WTC11 (cell line): ENCODE measurements at regions not wholly inside any gene's neighbourhood (a gene's known extent, or its start where the extent isn't known, plus 50 kb on each side); places are given as distances from the start of the nearest gene placed in this dataset.

Experiments used
- ATAC-seq: fragments of 200-7000 bp; cut with Tn5 transposase; 2 replicates; pipeline ENCODE4 v1.10.0; 2021; ENCODE audit warnings: mild to moderate bottlenecking, moderate library complexity
- CTCF ChIA-PET: fragments of 300-600 bp; sonication (Branson Sonifier 250); formaldehyde crosslinking; loops from one replicate; lab custom pipeline; 2021; ENCODE audit warnings: antibody characterized with exemption; lab: Charles Lee
- POLR2A ChIA-PET: fragments of 350-600 bp; sonication (Branson Sonifier 250); formaldehyde crosslinking; loops from one replicate; lab custom pipeline; 2021; ENCODE audit warnings: antibody characterized with exemption; lab: Charles Lee
- DNase-seq: peaks from one replicate; pipeline ENCODE4 v3.0.0; 2021; ENCODE audit warnings: low spot score
- H3K27ac Mint-ChIP-seq: 2 replicates; pipeline ENCODE4 v1.8.0; 2021; ENCODE audit warnings: mixed read lengths
- H3K27me3 Mint-ChIP-seq: 2 replicates; pipeline ENCODE4 v1.8.0; 2021; ENCODE audit warnings: low read depth, mild to moderate bottlenecking, moderate library complexity, mixed read lengths
- H3K36me3 Mint-ChIP-seq: 2 replicates; pipeline ENCODE4 v1.8.0; 2021; ENCODE audit warnings: mixed read lengths
- H3K4me1 Mint-ChIP-seq: 2 replicates; pipeline ENCODE4 v1.8.0; 2022; ENCODE audit warnings: mixed read lengths
- H3K4me3 Mint-ChIP-seq: 2 replicates; pipeline ENCODE4 v1.8.0; 2021; ENCODE audit warnings: mild to moderate bottlenecking, moderate library complexity, mixed read lengths
- H3K9me3 Mint-ChIP-seq: 2 replicates; pipeline ENCODE4 v1.8.0; 2021; ENCODE audit warnings: mixed read lengths
- ATF1 ChIP-seq: sonication (generic); formaldehyde crosslinking; IDR thresholded peaks from 2 replicates; pipeline ENCODE4 v1.8.1; 2023; ENCODE audit warnings: mild to moderate bottlenecking, moderate library complexity, missing genetic modification reagents
- CBFB ChIP-seq: sonication (generic); formaldehyde crosslinking; IDR thresholded peaks from 2 replicates; pipeline ENCODE4 v1.8.1; 2022; ENCODE audit warnings: mild to moderate bottlenecking, low read depth, missing genetic modification reagents
- E2F1 ChIP-seq: sonication (generic); formaldehyde crosslinking; IDR thresholded peaks from 2 replicates; pipeline ENCODE4 v1.8.0; 2022; ENCODE audit warnings: mild to moderate bottlenecking, missing genetic modification reagents
- ELF4 ChIP-seq: sonication (generic); formaldehyde crosslinking; IDR thresholded peaks from 2 replicates; pipeline ENCODE4 v1.8.1; 2022; ENCODE audit warnings: low read depth, mild to moderate bottlenecking, moderate library complexity, missing genetic modification reagents
- HMGA2 ChIP-seq: fragments of 250-450 bp; sonication (Bioruptor Pico); IDR thresholded peaks from 2 replicates; pipeline ENCODE4 v1.4.0; 2021; ENCODE audit warnings: mild to moderate bottlenecking, moderate library complexity
- JAZF1 ChIP-seq: fragments of 250-450 bp; sonication (Bioruptor Pico); IDR thresholded peaks from 2 replicates; pipeline ENCODE4 v1.9.0; 2021; ENCODE audit warnings: moderate library complexity, mild to moderate bottlenecking, inconsistent platforms
- MYBL2 ChIP-seq: sonication (generic); formaldehyde crosslinking; IDR thresholded peaks from 2 replicates; pipeline ENCODE4 v1.8.1; 2023; ENCODE audit warnings: mild to moderate bottlenecking, moderate library complexity, missing genetic modification reagents
- NFATC4 ChIP-seq: fragments of 250-450 bp; sonication (Bioruptor Pico); IDR thresholded peaks from 2 replicates; pipeline ENCODE4 v1.9.0; 2021; ENCODE audit warnings: mild to moderate bottlenecking
- NR2C2 ChIP-seq: sonication (generic); formaldehyde crosslinking; IDR thresholded peaks from 2 replicates; pipeline ENCODE4 v1.8.0; 2022; ENCODE audit warnings: mild to moderate bottlenecking, missing genetic modification reagents
- RELA ChIP-seq: sonication (generic); formaldehyde crosslinking; IDR thresholded peaks from 2 replicates; pipeline ENCODE4 v1.8.1; 2022; ENCODE audit warnings: missing genetic modification reagents, mild to moderate bottlenecking, borderline replicate concordance
- ZBTB21 ChIP-seq: sonication (generic); formaldehyde crosslinking; IDR thresholded peaks from 2 replicates; pipeline ENCODE4 v1.8.1; 2023; ENCODE audit warnings: mild to moderate bottlenecking, missing genetic modification reagents, borderline replicate concordance
- ZNF138 ChIP-seq: sonication (generic); formaldehyde crosslinking; conservative IDR thresholded peaks from 2 replicates; pipeline ENCODE4 v1.8.1; 2022; ENCODE audit warnings: mild to moderate bottlenecking, moderate library complexity, missing genetic modification reagents
- ZNF232 ChIP-seq: sonication (generic); formaldehyde crosslinking; IDR thresholded peaks from 2 replicates; pipeline ENCODE4 v1.8.0; 2022; ENCODE audit warnings: mild to moderate bottlenecking, missing genetic modification reagents
- ZNF281 ChIP-seq: sonication (generic); formaldehyde crosslinking; IDR thresholded peaks from 2 replicates; pipeline ENCODE4 v1.8.0; 2023; ENCODE audit warnings: mild to moderate bottlenecking, missing genetic modification reagents
- ZNF512 ChIP-seq: sonication (generic); formaldehyde crosslinking; IDR thresholded peaks from 2 replicates; pipeline ENCODE4 v1.8.1; 2022; ENCODE audit warnings: missing genetic modification reagents, borderline replicate concordance
- ZNF671 ChIP-seq: fragments of 250-450 bp; sonication (Bioruptor Pico); IDR thresholded peaks from 2 replicates; pipeline ENCODE4 v1.8.0; 2021; ENCODE audit warnings: mild to moderate bottlenecking
- TF ChIP-seq, protein P1 (sequence below): sonication (generic); formaldehyde crosslinking; IDR thresholded peaks from 2 replicates; pipeline ENCODE4 v1.8.1; 2022; ENCODE audit warnings: mild to moderate bottlenecking, moderate library complexity, missing genetic modification reagents
- TF ChIP-seq, protein P2 (sequence below): sonication (generic); formaldehyde crosslinking; IDR thresholded peaks from 2 replicates; pipeline ENCODE4 v1.8.1; 2023; ENCODE audit warnings: mild to moderate bottlenecking, missing genetic modification reagents, moderate library complexity
- TF ChIP-seq, protein P3 (sequence below): fragments of 200-600 bp; IDR thresholded peaks from 2 replicates; pipeline ENCODE4 v1.8.0; 2022; ENCODE audit warnings: antibody characterized with exemption

DNA sequence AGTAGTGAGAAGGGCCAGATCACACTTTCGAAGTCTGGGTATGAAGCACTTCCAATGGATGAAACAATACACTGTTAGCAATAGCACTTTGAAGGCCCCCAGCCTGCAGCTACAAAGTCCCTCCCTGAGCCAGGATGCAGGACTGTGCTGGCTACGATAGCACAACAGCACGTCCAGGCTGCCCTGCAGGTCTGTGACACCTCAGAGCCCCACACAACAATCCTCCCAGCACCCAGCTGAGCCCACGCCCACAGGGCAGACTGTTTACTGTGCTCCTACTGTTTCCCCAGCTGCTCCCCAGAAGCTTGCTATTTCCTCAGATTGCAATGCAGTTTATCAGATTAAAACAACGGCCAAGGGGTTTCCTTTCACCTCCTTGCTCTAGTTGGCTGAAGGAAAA is 71.4 kb downstream of the HTR5A start:
- CTCF ChIA-PET: interaction anchor here (0.6 kb wide), 1 partner anchor 703 kb away, joined by 3 read pairs; no protein-coding TSS in a partner anchor
- no peaks in the 10 kb centered on the region; the same call in 1 of the 2 replicates for H3K27me3 Mint-ChIP-seq
- no peak for ATAC-seq
- no peak overlapping the region for H3K4me3 Mint-ChIP-seq
- peaks cover 10% of the 10 kb centered on the region for H3K9me3 Mint-ChIP-seq
- H3K36me3 Mint-ChIP-seq: no peaks in the 10 kb centered on the region
- no peak overlapping the region for H3K27ac Mint-ChIP-seq
- H3K4me1 Mint-ChIP-seq: 0 out of 2 replicates have a peak, but pooled peaks cover 4% of the 10 kb centered on the region
- no peak for DNase-seq
- POLR2A ChIA-PET: no interaction called here
- no peak for TF ChIP-seq E2F1 (CRISPR knock-in tag)
- no peak for TF ChIP-seq CBFB (CRISPR knock-in tag)
- no peak for TF ChIP-seq ZNF671 (CRISPR knock-in tag)
- no peak for TF ChIP-seq ZNF138 (CRISPR knock-in tag)
- no peak for TF ChIP-seq ATF1 (CRISPR knock-in tag)
- TF ChIP-seq RELA (CRISPR knock-in tag): no peak

DNA sequence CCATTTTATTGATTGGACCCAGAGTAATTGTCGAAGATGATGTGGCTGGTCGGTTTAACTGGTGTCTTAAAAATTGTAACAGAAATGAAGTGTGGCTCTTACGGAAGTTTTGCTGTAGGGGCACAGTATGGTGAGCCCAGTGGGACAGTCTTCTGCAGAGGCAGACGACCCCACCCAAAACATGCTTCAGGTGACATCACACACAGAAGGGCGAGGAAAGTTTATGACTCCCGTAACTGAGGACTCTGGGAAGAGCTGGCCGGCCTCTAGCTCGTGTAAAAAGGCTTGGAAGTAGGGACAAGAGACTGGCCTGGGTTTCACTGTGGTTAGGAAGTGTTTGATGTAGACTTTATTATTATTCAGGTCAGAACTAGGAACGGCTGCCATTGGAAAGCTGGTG is 73.3 kb downstream of the HTR5A start:
- ATAC-seq: no peak
- no peaks in the 10 kb centered on the region for H3K36me3 Mint-ChIP-seq
- ChIA-PET POLR2A (no interaction called here), CTCF (no interaction called here)
- H3K27me3 Mint-ChIP-seq: no peaks in the 10 kb centered on the region; the same call in 1 of the 2 replicates
- no peak overlapping the region for H3K4me3 Mint-ChIP-seq
- no peak overlapping the region for H3K27ac Mint-ChIP-seq
- no peaks in the 10 kb centered on the region for H3K9me3 Mint-ChIP-seq
- H3K4me1 Mint-ChIP-seq: 0 out of 2 replicates have a peak, but pooled peaks cover 4% of the 10 kb centered on the region
- no peak for DNase-seq
- no peak for TF ChIP-seq MYBL2 (CRISPR knock-in tag)
- no peak for TF ChIP-seq NFATC4 (CRISPR knock-in tag)
- TF ChIP-seq RELA (CRISPR knock-in tag): no peak
- TF ChIP-seq, protein P1, sequence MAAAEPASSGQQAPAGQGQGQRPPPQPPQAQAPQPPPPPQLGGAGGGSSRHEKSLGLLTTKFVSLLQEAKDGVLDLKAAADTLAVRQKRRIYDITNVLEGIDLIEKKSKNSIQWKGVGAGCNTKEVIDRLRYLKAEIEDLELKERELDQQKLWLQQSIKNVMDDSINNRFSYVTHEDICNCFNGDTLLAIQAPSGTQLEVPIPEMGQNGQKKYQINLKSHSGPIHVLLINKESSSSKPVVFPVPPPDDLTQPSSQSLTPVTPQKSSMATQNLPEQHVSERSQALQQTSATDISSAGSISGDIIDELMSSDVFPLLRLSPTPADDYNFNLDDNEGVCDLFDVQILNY (CRISPR knock-in tag): no peak

- ATAC-seq (no peak), DNase-seq (no peak)
- ChIA-PET CTCF (no interaction called here), POLR2A (no interaction called here)
- Mint-ChIP-seq H3K9me3 (peaks cover 4% of the 10 kb centered on the region; the same call in 1 of the 2 replicates), H3K27ac (no peak overlapping the region), H3K36me3 (no peaks in the 10 kb centered on the region), H3K4me1 (0 out of 2 replicates have a peak, but pooled peaks cover 4% of the 10 kb centered on the region), H3K27me3 (no peaks in the 10 kb centered on the region; the same call in 1 of the 2 replicates), H3K4me3 (no peak overlapping the region)
- TF ChIP-seq JAZF1 (CRISPR knock-in tag): no peak
- TF ChIP-seq ZNF232: no peak
- TF ChIP-seq, protein P2, sequence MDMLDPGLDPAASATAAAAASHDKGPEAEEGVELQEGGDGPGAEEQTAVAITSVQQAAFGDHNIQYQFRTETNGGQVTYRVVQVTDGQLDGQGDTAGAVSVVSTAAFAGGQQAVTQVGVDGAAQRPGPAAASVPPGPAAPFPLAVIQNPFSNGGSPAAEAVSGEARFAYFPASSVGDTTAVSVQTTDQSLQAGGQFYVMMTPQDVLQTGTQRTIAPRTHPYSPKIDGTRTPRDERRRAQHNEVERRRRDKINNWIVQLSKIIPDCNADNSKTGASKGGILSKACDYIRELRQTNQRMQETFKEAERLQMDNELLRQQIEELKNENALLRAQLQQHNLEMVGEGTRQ (CRISPR knock-in tag): no peak
- TF ChIP-seq ZNF281 (CRISPR knock-in tag): no peak
- TF ChIP-seq, protein P3, sequence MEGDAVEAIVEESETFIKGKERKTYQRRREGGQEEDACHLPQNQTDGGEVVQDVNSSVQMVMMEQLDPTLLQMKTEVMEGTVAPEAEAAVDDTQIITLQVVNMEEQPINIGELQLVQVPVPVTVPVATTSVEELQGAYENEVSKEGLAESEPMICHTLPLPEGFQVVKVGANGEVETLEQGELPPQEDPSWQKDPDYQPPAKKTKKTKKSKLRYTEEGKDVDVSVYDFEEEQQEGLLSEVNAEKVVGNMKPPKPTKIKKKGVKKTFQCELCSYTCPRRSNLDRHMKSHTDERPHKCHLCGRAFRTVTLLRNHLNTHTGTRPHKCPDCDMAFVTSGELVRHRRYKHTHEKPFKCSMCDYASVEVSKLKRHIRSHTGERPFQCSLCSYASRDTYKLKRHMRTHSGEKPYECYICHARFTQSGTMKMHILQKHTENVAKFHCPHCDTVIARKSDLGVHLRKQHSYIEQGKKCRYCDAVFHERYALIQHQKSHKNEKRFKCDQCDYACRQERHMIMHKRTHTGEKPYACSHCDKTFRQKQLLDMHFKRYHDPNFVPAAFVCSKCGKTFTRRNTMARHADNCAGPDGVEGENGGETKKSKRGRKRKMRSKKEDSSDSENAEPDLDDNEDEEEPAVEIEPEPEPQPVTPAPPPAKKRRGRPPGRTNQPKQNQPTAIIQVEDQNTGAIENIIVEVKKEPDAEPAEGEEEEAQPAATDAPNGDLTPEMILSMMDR: no peak
- no peak for TF ChIP-seq MYBL2 (CRISPR knock-in tag)
- TF ChIP-seq ELF4: no peak
- TF ChIP-seq ZNF512: no peak
- no peak for TF ChIP-seq ZBTB21 (CRISPR knock-in tag)
- no peak for TF ChIP-seq HMGA2 (CRISPR knock-in tag)
- no peak for TF ChIP-seq NR2C2
Measured at GRCh38 chr7:155144371-155144770, 74.2 kb downstream of the HTR5A start.
